Ishikawa (cell line): ENCODE measurements at regions not wholly inside any gene's neighbourhood (a gene's known extent, or its start where the extent isn't known, plus 50 kb on each side); places are given as distances from the start of the nearest gene placed in this dataset.

Experiments used
- CREB1 ChIP-seq: IDR thresholded peaks from 2 replicates; pipeline ENCODE4 v1.6.1; 2012; ENCODE audit warnings: low read depth
- EGR1 ChIP-seq: IDR thresholded peaks from 2 replicates; pipeline ENCODE4 v1.6.1; 2012
- EP300 ChIP-seq: IDR thresholded peaks from 2 replicates; pipeline ENCODE4 v1.6.1; 2012; ENCODE audit warnings: borderline replicate concordance
- FOXM1 ChIP-seq: IDR thresholded peaks from 2 replicates; pipeline ENCODE4 v1.6.1; 2012; ENCODE audit warnings: low read depth, borderline replicate concordance
- RAD21 ChIP-seq: IDR thresholded peaks from 2 replicates; pipeline ENCODE4 v1.6.1; 2012; ENCODE audit warnings: low read depth
- REST ChIP-seq: IDR thresholded peaks from 2 replicates; pipeline ENCODE4 v1.6.1; 2012; ENCODE audit warnings: low read depth, mild to moderate bottlenecking
- TAF1 ChIP-seq: IDR thresholded peaks from 2 replicates; pipeline ENCODE4 v1.6.1; 2012; ENCODE audit warnings: low read depth, mild to moderate bottlenecking
- TEAD4 ChIP-seq: IDR thresholded peaks from 2 replicates; pipeline ENCODE4 v1.6.1; 2012
- TF ChIP-seq, protein P1 (sequence below): IDR thresholded peaks from 2 replicates; pipeline ENCODE4 v1.6.1; 2012

DNA sequence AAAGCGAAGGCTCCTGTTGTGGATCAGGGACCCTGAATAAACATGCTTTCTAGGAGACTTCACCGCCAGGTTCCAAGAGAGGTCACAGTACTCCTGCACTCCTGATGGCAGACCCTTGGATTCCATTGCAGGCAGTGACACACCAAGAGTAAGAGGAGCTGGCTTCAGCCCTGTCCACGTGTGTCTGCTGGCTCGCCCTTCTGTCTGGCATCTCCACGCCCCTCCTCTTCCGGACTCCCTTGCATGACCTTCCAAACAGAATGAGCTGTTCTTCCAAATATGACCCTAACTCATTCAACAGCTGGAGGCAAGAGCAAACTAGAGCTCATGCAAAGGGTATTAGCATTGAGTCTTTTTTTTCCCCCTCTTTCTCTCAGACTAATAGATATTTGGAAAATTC lies 233.0 kb upstream of the PLEKHG7 start:
- no peak for TF ChIP-seq EP300
- no peak for TF ChIP-seq EGR1
- no peak for TF ChIP-seq FOXM1
- no peak for TF ChIP-seq REST
- TF ChIP-seq TAF1: no peak
- no peak for TF ChIP-seq RAD21
- no peak for TF ChIP-seq TEAD4
- no peak for TF ChIP-seq CREB1
- TF ChIP-seq, protein P1, sequence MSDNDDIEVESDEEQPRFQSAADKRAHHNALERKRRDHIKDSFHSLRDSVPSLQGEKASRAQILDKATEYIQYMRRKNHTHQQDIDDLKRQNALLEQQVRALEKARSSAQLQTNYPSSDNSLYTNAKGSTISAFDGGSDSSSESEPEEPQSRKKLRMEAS: no peak
